Osteoblast (primary cell): ENCODE measurements at regions not wholly inside any gene's neighbourhood (a gene's known extent, or its start where the extent isn't known, plus 50 kb on each side); places are given as distances from the start of the nearest gene placed in this dataset.

ENCODE experiments used
- DNase-seq: peaks from one replicate; pipeline ENCODE4 v3.0.0; 2011; ENCODE audit warnings: low spot score, mixed read lengths; ENCODE audit not compliant: insufficient read length; ENCODE audit errors: missing footprints
- H2AFZ ChIP-seq: 2 replicates; pipeline ENCODE4 v1.6.0; 2011; ENCODE audit warnings: mild to moderate bottlenecking, low read length
- H3K27ac ChIP-seq: 2 replicates; pipeline ENCODE4 v1.5.1; 2011; ENCODE audit warnings: mild to moderate bottlenecking, low read depth, low read length, moderate library complexity
- H3K27me3 ChIP-seq: 2 replicates; pipeline ENCODE4 v1.6.0; 2012; ENCODE audit warnings: mild to moderate bottlenecking, control low read depth, inconsistent platforms, low read length, moderate library complexity; ENCODE audit not compliant: insufficient read depth
- H3K36me3 ChIP-seq: 2 replicates; pipeline ENCODE4 v1.5.1; 2011; ENCODE audit warnings: mild to moderate bottlenecking, low read length, control low read depth, moderate library complexity; ENCODE audit not compliant: insufficient read depth
- H3K4me1 ChIP-seq: 2 replicates; pipeline ENCODE4 v1.5.1; 2011; ENCODE audit warnings: mild to moderate bottlenecking, low read length, control low read depth, moderate library complexity; ENCODE audit not compliant: insufficient read depth
- H3K4me2 ChIP-seq: 2 replicates; pipeline ENCODE4 v1.6.0; 2011; ENCODE audit warnings: mild to moderate bottlenecking, low read length; ENCODE audit not compliant: insufficient read depth
- H3K4me3 ChIP-seq: fragments of 200-600 bp; sonication (generic); 3 replicates; pipeline ENCODE4 v1.5.1; 2012; ENCODE audit warnings: mild to moderate bottlenecking, low read length, inconsistent platforms; ENCODE audit not compliant: insufficient read depth
- H3K79me2 ChIP-seq: 2 replicates; pipeline ENCODE4 v1.6.0; 2012; ENCODE audit warnings: mild to moderate bottlenecking, low read length, control low read depth, inconsistent platforms; ENCODE audit not compliant: insufficient read depth
- H3K9me3 ChIP-seq: 2 replicates; pipeline ENCODE4 v1.5.1; 2011; ENCODE audit warnings: low read depth, low read length, control low read depth
- H4K20me1 ChIP-seq: 2 replicates; pipeline ENCODE4 v1.6.0; 2012; ENCODE audit warnings: mild to moderate bottlenecking, low read length, control low read depth; ENCODE audit not compliant: insufficient read depth
- TF ChIP-seq, protein P1 (sequence below): IDR thresholded peaks from 2 replicates; pipeline ENCODE4 v1.5.1; 2011; ENCODE audit warnings: mild to moderate bottlenecking, low read depth, low read length, moderate library complexity; ENCODE audit errors: extremely low read depth

DNA sequence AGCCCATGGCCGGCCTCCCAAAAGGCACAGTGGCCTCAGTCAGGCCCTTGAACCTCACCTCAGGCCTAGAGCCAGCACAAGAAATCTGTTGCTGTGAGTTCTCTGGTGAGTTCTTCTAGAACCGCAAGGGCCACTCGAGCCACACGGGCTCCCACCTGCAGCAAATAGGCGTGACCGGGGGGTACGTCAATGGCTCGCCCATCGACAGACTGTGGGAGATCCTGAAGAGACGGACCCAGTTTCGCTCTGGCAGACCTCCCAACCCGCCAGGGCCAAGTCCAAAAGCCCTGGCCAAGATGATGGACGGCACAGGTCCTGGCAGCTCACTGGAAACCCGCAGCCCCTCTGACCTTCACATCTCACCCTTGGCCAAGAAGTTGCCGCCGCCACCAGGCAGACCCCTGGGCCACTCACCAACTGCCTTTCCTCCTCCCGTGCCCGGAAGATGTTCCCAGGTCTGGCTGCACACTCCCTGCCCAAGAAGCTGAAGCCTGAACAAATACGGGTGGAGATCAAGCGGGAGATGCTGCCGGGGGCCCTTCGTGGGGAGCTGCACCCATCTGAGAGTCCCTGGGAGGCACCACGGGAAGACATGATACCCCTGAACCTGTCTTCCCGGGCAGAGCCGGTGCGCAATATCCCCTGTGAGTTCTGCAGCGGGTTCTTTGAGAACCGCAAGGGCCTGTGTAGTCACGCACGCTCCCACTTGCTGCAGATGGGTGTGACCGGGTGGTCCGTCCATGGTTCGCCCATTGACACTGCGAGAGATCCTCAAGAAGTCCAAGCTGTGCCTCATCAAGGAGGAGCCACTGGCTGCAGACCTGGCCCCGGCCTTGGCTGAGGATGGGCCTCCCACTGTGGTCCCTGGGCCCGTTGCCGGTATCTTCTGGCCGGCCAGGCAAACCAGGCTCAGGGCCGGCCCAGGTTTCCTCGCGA, 544.2 kb upstream of the CCDC179 start:
- Histone ChIP-seq H3K27ac (no peak overlapping the region), H3K27me3 (no peaks in the 10 kb centered on the region), H3K4me2 (no peak overlapping the region), H4K20me1 (no peaks in the 10 kb centered on the region), H3K79me2 (no peaks in the 10 kb centered on the region), H3K4me3 (no peak overlapping the region), H2AFZ (no peak overlapping the region), H3K36me3 (no peaks in the 10 kb centered on the region), H3K4me1 (no peaks in the 10 kb centered on the region), H3K9me3 (no peaks in the 10 kb centered on the region)
- TF ChIP-seq, protein P1, sequence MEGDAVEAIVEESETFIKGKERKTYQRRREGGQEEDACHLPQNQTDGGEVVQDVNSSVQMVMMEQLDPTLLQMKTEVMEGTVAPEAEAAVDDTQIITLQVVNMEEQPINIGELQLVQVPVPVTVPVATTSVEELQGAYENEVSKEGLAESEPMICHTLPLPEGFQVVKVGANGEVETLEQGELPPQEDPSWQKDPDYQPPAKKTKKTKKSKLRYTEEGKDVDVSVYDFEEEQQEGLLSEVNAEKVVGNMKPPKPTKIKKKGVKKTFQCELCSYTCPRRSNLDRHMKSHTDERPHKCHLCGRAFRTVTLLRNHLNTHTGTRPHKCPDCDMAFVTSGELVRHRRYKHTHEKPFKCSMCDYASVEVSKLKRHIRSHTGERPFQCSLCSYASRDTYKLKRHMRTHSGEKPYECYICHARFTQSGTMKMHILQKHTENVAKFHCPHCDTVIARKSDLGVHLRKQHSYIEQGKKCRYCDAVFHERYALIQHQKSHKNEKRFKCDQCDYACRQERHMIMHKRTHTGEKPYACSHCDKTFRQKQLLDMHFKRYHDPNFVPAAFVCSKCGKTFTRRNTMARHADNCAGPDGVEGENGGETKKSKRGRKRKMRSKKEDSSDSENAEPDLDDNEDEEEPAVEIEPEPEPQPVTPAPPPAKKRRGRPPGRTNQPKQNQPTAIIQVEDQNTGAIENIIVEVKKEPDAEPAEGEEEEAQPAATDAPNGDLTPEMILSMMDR = no peak
- no peak for DNase-seq

- Histone ChIP-seq H4K20me1 (no peaks in the 10 kb centered on the region), H3K36me3 (no peaks in the 10 kb centered on the region), H2AFZ (no peak overlapping the region), H3K9me3 (no peaks in the 10 kb centered on the region), H3K27ac (no peak overlapping the region), H3K4me3 (no peak overlapping the region), H3K4me2 (no peak overlapping the region), H3K27me3 (no peaks in the 10 kb centered on the region), H3K4me1 (no peaks in the 10 kb centered on the region), H3K79me2 (no peaks in the 10 kb centered on the region)
- no peak for DNase-seq
- TF ChIP-seq, protein P1 = no peak
These were observed 545.2 kb upstream of the CCDC179 start for GRCh38 chr11:23405350-23405937.

DNA sequence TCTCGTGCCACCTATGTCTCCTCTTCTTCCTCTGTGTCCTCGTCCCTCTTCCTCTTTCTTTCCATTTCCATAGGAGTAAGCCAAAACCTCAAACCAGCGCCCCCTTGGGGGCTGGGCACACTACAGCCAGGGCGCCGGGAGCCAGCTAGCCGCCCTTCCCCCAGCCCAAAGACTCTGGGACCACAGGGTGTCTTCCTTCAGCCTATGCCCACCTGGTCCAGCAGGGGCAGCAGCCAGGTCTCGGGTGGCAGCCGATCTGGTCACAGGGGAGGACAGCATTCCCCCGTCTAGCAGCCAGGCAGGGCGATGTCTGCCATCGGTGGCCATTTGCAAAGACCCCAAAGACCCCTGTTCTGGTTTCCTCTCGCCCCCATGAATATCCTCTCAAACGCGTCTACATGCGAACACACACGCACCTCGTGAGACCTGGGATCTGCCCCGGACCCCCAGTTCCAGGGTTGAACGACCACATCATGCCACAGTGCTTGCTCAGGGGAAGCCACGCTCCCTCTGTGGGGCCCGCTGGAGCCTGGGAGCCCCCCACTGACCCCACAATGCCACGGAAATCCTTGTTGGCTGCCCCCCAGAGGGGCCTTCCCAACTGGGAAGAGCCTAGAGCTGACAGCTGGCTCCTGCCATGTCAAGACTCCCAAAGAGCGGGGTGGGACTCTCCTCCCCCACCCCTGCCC, 546.0 kb upstream of the CCDC179 start:
- H3K79me2 ChIP-seq = no peaks in the 10 kb centered on the region
- no peaks in the 10 kb centered on the region for H3K36me3 ChIP-seq
- no peak overlapping the region for H3K27ac ChIP-seq
- no peaks in the 10 kb centered on the region for H3K9me3 ChIP-seq
- no peak overlapping the region for H2AFZ ChIP-seq
- no peaks in the 10 kb centered on the region for H3K27me3 ChIP-seq
- H3K4me2 ChIP-seq = no peak overlapping the region
- no peaks in the 10 kb centered on the region for H3K4me1 ChIP-seq
- no peak overlapping the region for H3K4me3 ChIP-seq
- peak; percentile 66 for DNase-seq
- H4K20me1 ChIP-seq = no peaks in the 10 kb centered on the region
- TF ChIP-seq, protein P1 = no peak

GRCh38 chr11:23413057-23413456, 552.8 kb upstream of the CCDC179 start:
- H3K4me3 ChIP-seq = no peak overlapping the region
- no peak overlapping the region for H3K27ac ChIP-seq
- H4K20me1 ChIP-seq = no peaks in the 10 kb centered on the region
- H3K4me2 ChIP-seq = no peak overlapping the region
- H3K4me1 ChIP-seq = no peaks in the 10 kb centered on the region
- no peaks in the 10 kb centered on the region for H3K79me2 ChIP-seq
- TF ChIP-seq, protein P1 = no peak
- DNase-seq = no peak
- no peaks in the 10 kb centered on the region for H3K27me3 ChIP-seq
- H3K9me3 ChIP-seq = no peaks in the 10 kb centered on the region
- H3K36me3 ChIP-seq = no peaks in the 10 kb centered on the region
- no peak overlapping the region for H2AFZ ChIP-seq
